ENCODE measurements at regions not wholly inside any gene's neighbourhood (a gene's known extent, or its start where the extent isn't known, plus 50 kb on each side); places are given as distances from the start of the nearest gene placed in this dataset.

GRCh38 chr14:58738876-58739275 is 101.1 kb downstream of the DACT1 start:
- no peaks in the 10 kb centered on the region for H3K36me3 ChIP-seq (ENCODE audit: control insufficient read depth, insufficient read depth, low read length)
- TF ChIP-seq CTCF (IDR thresholded peaks at IDR 0.05; ENCODE audit: insufficient read depth, low read depth, low read length), result no peak
- DNase-seq (ENCODE audit: low read depth), result no peak
- H3K4me3 ChIP-seq (ENCODE audit: low read depth, low read length), result no peak overlapping the region
- ChIA-PET POLR2A (interaction anchor here (0.7 kb wide), 1 partner anchor 746 kb away, joined by 3 read pairs; the partner anchor contains the start of gene JKAMP), CTCF (interaction anchor here (0.6 to 1.1 kb wide), 3 partner anchors 74 to 580 kb away, joined by 3 read pairs; no protein-coding TSS in a partner anchor)
- no peaks in the 10 kb centered on the region for H3K27me3 ChIP-seq (ENCODE audit: control insufficient read depth, insufficient read depth, low read length)

GRCh38 chr14:58739674-58740073 is 101.9 kb downstream of the DACT1 start:
- POLR2A ChIA-PET, result no interaction called here
- Histone ChIP-seq H3K36me3 (ENCODE audit: control insufficient read depth, insufficient read depth, low read length) (no peaks in the 10 kb centered on the region), H3K27me3 (ENCODE audit: control insufficient read depth, insufficient read depth, low read length) (no peaks in the 10 kb centered on the region), H3K4me3 (ENCODE audit: low read depth, low read length) (no peak overlapping the region)
- DNase-seq (ENCODE audit: low read depth), result no peak
- CTCF ChIA-PET, result no interaction called here
- TF ChIP-seq CTCF (IDR thresholded peaks at IDR 0.05; ENCODE audit: insufficient read depth, low read depth, low read length), result no peak

GRCh38 chr14:58740379-58740935 is 102.7 kb downstream of the DACT1 start:
- DNase-seq (ENCODE audit: low read depth), result no peak
- TF ChIP-seq CTCF (IDR thresholded peaks at IDR 0.05; ENCODE audit: insufficient read depth, low read depth, low read length), result no peak
- POLR2A ChIA-PET, result no interaction called here
- no peaks in the 10 kb centered on the region for H3K36me3 ChIP-seq (ENCODE audit: control insufficient read depth, insufficient read depth, low read length)
- no peak overlapping the region for H3K4me3 ChIP-seq (ENCODE audit: low read depth, low read length)
- CTCF ChIA-PET, result interaction anchor here (0.6 kb wide), 1 partner anchor 23 kb away, joined by 5 read pairs; no protein-coding TSS in a partner anchor
- H3K27me3 ChIP-seq (ENCODE audit: control insufficient read depth, insufficient read depth, low read length), result no peaks in the 10 kb centered on the region

- Histone ChIP-seq H3K36me3 (ENCODE audit: control insufficient read depth, insufficient read depth, low read length) (no peaks in the 10 kb centered on the region), H3K4me3 (ENCODE audit: low read depth, low read length) (no peak overlapping the region), H3K27me3 (ENCODE audit: control insufficient read depth, insufficient read depth, low read length) (no peaks in the 10 kb centered on the region)
- DNase-seq (ENCODE audit: low read depth), result no peak
- CTCF ChIA-PET, result interaction anchor here (0.7 to 1.5 kb wide), 2 partner anchors 105 to 284 kb away, joined by 3 read pairs; no protein-coding TSS in a partner anchor
- POLR2A ChIA-PET, result no interaction called here
- TF ChIP-seq CTCF (IDR thresholded peaks at IDR 0.05; ENCODE audit: insufficient read depth, low read depth, low read length), result no peak
These were observed 107.1 kb downstream of the DACT1 start for GRCh38 chr14:58744801-58745394.

GRCh38 chr14:58746261-58746660 is 108.5 kb downstream of the DACT1 start:
- no peak for DNase-seq (ENCODE audit: low read depth)
- ChIA-PET POLR2A (no interaction called here), CTCF (interaction anchor here (1.5 kb wide), 1 partner anchor 283 kb away, joined by 3 read pairs; no protein-coding TSS in a partner anchor)
- H3K4me3 ChIP-seq (ENCODE audit: low read depth, low read length), result no peak overlapping the region
- H3K36me3 ChIP-seq (ENCODE audit: control insufficient read depth, insufficient read depth, low read length), result no peaks in the 10 kb centered on the region
- no peak for TF ChIP-seq CTCF (IDR thresholded peaks at IDR 0.05; ENCODE audit: insufficient read depth, low read depth, low read length)
- no peaks in the 10 kb centered on the region for H3K27me3 ChIP-seq (ENCODE audit: control insufficient read depth, insufficient read depth, low read length)

Data from BJ (cell line).